GM12872 (cell line): ENCODE measurements at regions not wholly inside any gene's neighbourhood (a gene's known extent, or its start where the extent isn't known, plus 50 kb on each side); places are given as distances from the start of the nearest gene placed in this dataset.

ENCODE experiments used
- CTCF ChIP-seq: IDR thresholded peaks from 3 replicates; pipeline ENCODE4 v1.5.1; 2011; ENCODE audit warnings: low read depth, mild to moderate bottlenecking, low read length, moderate library complexity; ENCODE audit not compliant: insufficient read depth

- TF ChIP-seq CTCF = no peak
These were observed 214.8 kb downstream of the CRLF2 start for GRCh38 chrX:997631-998137.

- TF ChIP-seq CTCF = no peak
These were observed 217.7 kb downstream of the CRLF2 start for GRCh38 chrX:994780-995179.

- no peak for TF ChIP-seq CTCF
These were observed 222.4 kb downstream of the CRLF2 start for GRCh38 chrX:989959-990510.

GRCh38 chrX:981791-982626 is 230.4 kb downstream of the CRLF2 start:
- TF ChIP-seq CTCF = no peak

- TF ChIP-seq CTCF = no peak
These were observed 231.7 kb downstream of the CRLF2 start for GRCh38 chrX:980587-981235.

GRCh38 chrX:973010-973632 is 239.3 kb downstream of the CRLF2 start:
- TF ChIP-seq CTCF = no peak
